Sigmoid colon (tissue), 4 donors: ENCODE measurements at regions not wholly inside any gene's neighbourhood (a gene's known extent, or its start where the extent isn't known, plus 50 kb on each side); places are given as distances from the start of the nearest gene placed in this dataset.

Source experiments
- EP300 ChIP-seq, 4 donors: sonication (generic); formaldehyde crosslinking; IDR thresholded peaks; one replicate each; pipeline ENCODE4 v1.6.1; 2017; ENCODE audit warnings: antibody characterized with exemption in 4 of 4
- POLR2AphosphoS5 ChIP-seq, 4 donors: sonication (generic); formaldehyde crosslinking; IDR thresholded peaks; one replicate each; pipeline ENCODE4 v1.6.1; 2017; ENCODE audit warnings: antibody characterized with exemption in 4 of 4
- TF ChIP-seq, protein P1 (sequence below), 4 experiments: fragments of 450-650 bp in 3 of 4; fragments of 200-600 bp in 1 of 4; IDR thresholded peaks; one replicate each; pipeline ENCODE4 v1.5.1; 2016 to 2019; ENCODE audit warnings: antibody characterized with exemption in 4 of 4, mild to moderate bottlenecking in 3 of 4, moderate library complexity in 2 of 4

DNA sequence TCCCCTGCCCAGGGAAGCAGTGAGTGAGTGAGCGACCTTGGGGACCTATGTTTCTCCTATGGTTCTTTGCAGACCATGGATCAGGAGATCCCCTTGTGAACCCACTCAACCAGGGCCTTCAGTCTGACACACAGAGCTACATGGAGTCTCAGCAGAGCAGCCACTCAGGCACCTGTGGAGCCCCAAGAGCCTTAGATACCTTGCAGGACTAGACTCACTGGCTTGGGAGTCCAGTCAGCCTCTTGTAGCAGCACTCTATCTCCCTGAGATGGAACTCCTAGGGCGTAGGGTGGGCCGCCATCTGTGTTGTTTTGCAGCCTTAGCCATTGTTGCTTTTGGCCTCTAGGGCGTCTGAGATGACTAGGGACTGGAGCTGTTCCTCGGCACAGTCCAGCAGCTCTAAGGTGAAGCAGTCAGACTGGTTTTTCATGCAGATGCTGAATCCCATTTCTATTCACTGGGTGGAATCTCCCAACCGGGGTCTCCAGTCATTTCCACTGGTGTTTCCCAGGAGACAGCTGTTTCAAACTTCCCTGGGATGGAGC, 284.6 kb upstream of the RPS23 start:
- TF ChIP-seq, protein P1, sequence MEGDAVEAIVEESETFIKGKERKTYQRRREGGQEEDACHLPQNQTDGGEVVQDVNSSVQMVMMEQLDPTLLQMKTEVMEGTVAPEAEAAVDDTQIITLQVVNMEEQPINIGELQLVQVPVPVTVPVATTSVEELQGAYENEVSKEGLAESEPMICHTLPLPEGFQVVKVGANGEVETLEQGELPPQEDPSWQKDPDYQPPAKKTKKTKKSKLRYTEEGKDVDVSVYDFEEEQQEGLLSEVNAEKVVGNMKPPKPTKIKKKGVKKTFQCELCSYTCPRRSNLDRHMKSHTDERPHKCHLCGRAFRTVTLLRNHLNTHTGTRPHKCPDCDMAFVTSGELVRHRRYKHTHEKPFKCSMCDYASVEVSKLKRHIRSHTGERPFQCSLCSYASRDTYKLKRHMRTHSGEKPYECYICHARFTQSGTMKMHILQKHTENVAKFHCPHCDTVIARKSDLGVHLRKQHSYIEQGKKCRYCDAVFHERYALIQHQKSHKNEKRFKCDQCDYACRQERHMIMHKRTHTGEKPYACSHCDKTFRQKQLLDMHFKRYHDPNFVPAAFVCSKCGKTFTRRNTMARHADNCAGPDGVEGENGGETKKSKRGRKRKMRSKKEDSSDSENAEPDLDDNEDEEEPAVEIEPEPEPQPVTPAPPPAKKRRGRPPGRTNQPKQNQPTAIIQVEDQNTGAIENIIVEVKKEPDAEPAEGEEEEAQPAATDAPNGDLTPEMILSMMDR (IDR thresholded peaks at IDR 0.05): no peak
- TF ChIP-seq EP300 (IDR thresholded peaks at IDR 0.05): no peak
- no peak for TF ChIP-seq POLR2AphosphoS5 (IDR thresholded peaks at IDR 0.05)
